Right atrium auricular region (tissue), 2 donors: ENCODE measurements at regions not wholly inside any gene's neighbourhood (a gene's known extent, or its start where the extent isn't known, plus 50 kb on each side); places are given as distances from the start of the nearest gene placed in this dataset.
"Not testable (repeated sequence)": the region's sequence is repeated elsewhere in the genome, so short reads cannot be mapped to it uniquely, and the experiment has no call there.

Source experiments
- DNase-seq: peaks from one replicate; pipeline ENCODE4 v3.0.0-alpha.2; 2019; ENCODE audit warnings: low spot score
- H3K27ac ChIP-seq, 2 donors: fragments of 200-600 bp; sonication (generic); 1 replicate in 1 of 2; 2 replicates in 1 of 2; pipeline ENCODE4 v1.5.1; 2016 to 2019
- H3K27me3 ChIP-seq, 2 donors: fragments of 200-600 bp; sonication (generic); one replicate each; pipeline versions ENCODE4 v1.5.1 to v1.6.0; 2017 to 2019
- H3K36me3 ChIP-seq: fragments of 200-600 bp; sonication (generic); one replicate; pipeline ENCODE4 v1.5.1; 2016
- H3K4me1 ChIP-seq, 2 donors: fragments of 200-600 bp; sonication (generic); one replicate each; pipeline versions ENCODE4 v1.5.1 to v1.6.0; 2017 to 2019
- H3K4me3 ChIP-seq, 2 donors: fragments of 200-600 bp; sonication (generic); 1 replicate in 1 of 2; 2 replicates in 1 of 2; pipeline ENCODE4 v1.5.1; 2017 to 2019; ENCODE audit warnings: mild to moderate bottlenecking in 1 of 2, moderate library complexity in 1 of 2
- H3K9me3 ChIP-seq, 2 donors: fragments of 200-600 bp; sonication (generic); one replicate each; pipeline ENCODE4 v1.5.1; 2019
- CTCF ChIP-seq, 2 donors: fragments of 200-600 bp; sonication (generic); IDR thresholded peaks; one replicate each; pipeline ENCODE4 v1.5.1; 2019; ENCODE audit warnings: antibody characterized with exemption in 2 of 2

GRCh38 chr2:20118051-20118450 is 66.6 kb upstream of the LAPTM4A start:
- H3K36me3 ChIP-seq, result no peaks in the 10 kb centered on the region
- H3K9me3 ChIP-seq, result no peaks in the 10 kb centered on the region
- no peak for TF ChIP-seq CTCF (IDR thresholded peaks at IDR 0.05)
- H3K27me3 ChIP-seq, result no peaks in the 10 kb centered on the region
- no peak for DNase-seq
- no peak overlapping the region for H3K27ac ChIP-seq
- H3K4me1 ChIP-seq, result no peaks in the 10 kb centered on the region
- H3K4me3 ChIP-seq, result no peak overlapping the region

- no peak for DNase-seq
- no peak for TF ChIP-seq CTCF (IDR thresholded peaks at IDR 0.05)
- H3K9me3 ChIP-seq, result no peaks in the 10 kb centered on the region
- H3K4me3 ChIP-seq, result no peak overlapping the region
- no peaks in the 10 kb centered on the region for H3K36me3 ChIP-seq
- no peak overlapping the region for H3K27ac ChIP-seq
- no peaks in the 10 kb centered on the region for H3K4me1 ChIP-seq
- H3K27me3 ChIP-seq, result no peaks in the 10 kb centered on the region
Measured at GRCh38 chr2:20115902-20116301, 64.5 kb upstream of the LAPTM4A start.

GRCh38 chr2:20115374-20115773 is 63.9 kb upstream of the LAPTM4A start:
- H3K4me1 ChIP-seq, result no peaks in the 10 kb centered on the region
- H3K27ac ChIP-seq, result no peak overlapping the region
- H3K9me3 ChIP-seq, result no peaks in the 10 kb centered on the region
- DNase-seq, result no peak
- no peaks in the 10 kb centered on the region for H3K27me3 ChIP-seq
- H3K36me3 ChIP-seq, result no peaks in the 10 kb centered on the region
- TF ChIP-seq CTCF (IDR thresholded peaks at IDR 0.05), result no peak
- no peak overlapping the region for H3K4me3 ChIP-seq

GRCh38 chr2:20113986-20114938 is 62.8 kb upstream of the LAPTM4A start:
- no peak for DNase-seq
- Histone ChIP-seq H3K36me3 (no peaks in the 10 kb centered on the region), H3K4me1 (no peaks in the 10 kb centered on the region), H3K27ac (no peak overlapping the region), H3K9me3 (no peaks in the 10 kb centered on the region), H3K4me3 (no peak overlapping the region), H3K27me3 (no peaks in the 10 kb centered on the region)
- no peak for TF ChIP-seq CTCF (IDR thresholded peaks at IDR 0.05)

- Histone ChIP-seq H3K27me3 (no peaks in the 10 kb centered on the region), H3K4me3 (no peak overlapping the region), H3K9me3 (no peaks in the 10 kb centered on the region), H3K36me3 (no peaks in the 10 kb centered on the region), H3K27ac (no peak overlapping the region), H3K4me1 (no peaks in the 10 kb centered on the region)
- TF ChIP-seq CTCF (IDR thresholded peaks at IDR 0.05), result no peak
- no peak for DNase-seq
Measured at GRCh38 chr2:20113004-20113796, 61.8 kb upstream of the LAPTM4A start.

- H3K9me3 ChIP-seq, H3K27me3 ChIP-seq, H3K4me1 ChIP-seq, DNase-seq, H3K36me3 ChIP-seq, H3K27ac ChIP-seq, H3K4me3 ChIP-seq: not testable (repeated sequence)
Measured at GRCh38 chr2:20112361-20112760, 60.9 kb upstream of the LAPTM4A start.
